OCI-LY1 (cell line): ENCODE measurements at regions not wholly inside any gene's neighbourhood (a gene's known extent, or its start where the extent isn't known, plus 50 kb on each side); places are given as distances from the start of the nearest gene placed in this dataset.

Source experiments
- H2AFZ ChIP-seq: fragments of 200-600 bp; sonication (generic), shearing (Covaris generic); 2 replicates; pipeline ENCODE4 v1.6.0; 2014; ENCODE audit warnings: antibody characterized with exemption, mild to moderate bottlenecking, low read length
- H3F3A ChIP-seq: fragments of 200-600 bp; sonication (generic), shearing (Covaris generic); 2 replicates; pipeline ENCODE4 v1.6.0; 2014; ENCODE audit warnings: mild to moderate bottlenecking, antibody characterized with exemption, low read length, moderate library complexity; ENCODE audit not compliant: insufficient read depth
- H3K27ac ChIP-seq: fragments of 200-600 bp; sonication (generic); 2 replicates; pipeline ENCODE4 v1.5.1; 2014; ENCODE audit warnings: low read length, mixed run types, mild to moderate bottlenecking, low read depth; ENCODE audit not compliant: poor library complexity, severe bottlenecking
- H3K27me3 ChIP-seq: fragments of 200-600 bp; sonication (generic); 2 replicates; pipeline ENCODE4 v1.6.0; 2014; ENCODE audit warnings: antibody characterized with exemption, mild to moderate bottlenecking, low read length, moderate library complexity; ENCODE audit not compliant: insufficient read depth
- H3K36me3 ChIP-seq: fragments of 200-600 bp; sonication (generic); 2 replicates; pipeline ENCODE4 v1.6.1; 2014; ENCODE audit warnings: mild to moderate bottlenecking, antibody characterized with exemption, low read length, moderate library complexity, mixed read lengths; ENCODE audit not compliant: insufficient read depth
- H3K4me1 ChIP-seq: fragments of 200-600 bp; sonication (generic); 2 replicates; pipeline ENCODE4 v1.5.1; 2014; ENCODE audit warnings: mild to moderate bottlenecking, low read length, moderate library complexity; ENCODE audit not compliant: insufficient read depth, severe bottlenecking
- H3K4me2 ChIP-seq: fragments of 200-600 bp; sonication (generic), shearing (Covaris generic); 2 replicates; pipeline ENCODE4 v1.6.1; 2014; ENCODE audit warnings: low read length
- H3K4me3 ChIP-seq: fragments of 200-600 bp; sonication (generic); 2 replicates; pipeline ENCODE4 v1.5.1; 2014; ENCODE audit warnings: low read length, low read depth, mild to moderate bottlenecking, mixed read lengths; ENCODE audit not compliant: poor library complexity, severe bottlenecking
- H3K79me2 ChIP-seq: fragments of 200-600 bp; shearing (Covaris generic); 2 replicates; pipeline ENCODE4 v1.6.1; 2016; ENCODE audit warnings: mixed run types, low read length, mixed read lengths; ENCODE audit not compliant: insufficient read depth
- H3K9ac ChIP-seq: fragments of 200-600 bp; sonication (generic), shearing (Covaris generic); 2 replicates; pipeline ENCODE4 v1.6.1; 2014; ENCODE audit warnings: mild to moderate bottlenecking, low read length, mixed read lengths
- H3K9me2 ChIP-seq: fragments of 200-600 bp; sonication (generic), shearing (Covaris generic); 2 replicates; pipeline ENCODE4 v1.6.1; 2014; ENCODE audit warnings: low read depth, mild to moderate bottlenecking, low read length, mixed read lengths
- H3K9me3 ChIP-seq: fragments of 200-600 bp; shearing (Covaris generic); 2 replicates; pipeline ENCODE4 v1.6.1; 2014; ENCODE audit warnings: low read length, mixed read lengths
- H4K20me1 ChIP-seq: fragments of 200-600 bp; sonication (generic), shearing (Covaris generic); 2 replicates; pipeline ENCODE4 v1.6.0; 2016; ENCODE audit warnings: mild to moderate bottlenecking, low read length; ENCODE audit not compliant: insufficient read depth
- EZH2 ChIP-seq: fragments of 200-600 bp; sonication (generic), shearing (Covaris generic); IDR thresholded peaks from 2 replicates; pipeline ENCODE4 v1.8.0; 2017; ENCODE audit warnings: borderline replicate concordance, mixed run types, mild to moderate bottlenecking, antibody characterized with exemption, low read length, moderate library complexity, mixed read lengths
- TF ChIP-seq, protein P1 (sequence below): fragments of 200-600 bp; sonication (generic), shearing (Covaris generic); IDR thresholded peaks from 2 replicates; pipeline ENCODE4 v1.5.1; 2017; ENCODE audit warnings: mild to moderate bottlenecking, antibody characterized with exemption, low read length, moderate library complexity, mixed read lengths

DNA sequence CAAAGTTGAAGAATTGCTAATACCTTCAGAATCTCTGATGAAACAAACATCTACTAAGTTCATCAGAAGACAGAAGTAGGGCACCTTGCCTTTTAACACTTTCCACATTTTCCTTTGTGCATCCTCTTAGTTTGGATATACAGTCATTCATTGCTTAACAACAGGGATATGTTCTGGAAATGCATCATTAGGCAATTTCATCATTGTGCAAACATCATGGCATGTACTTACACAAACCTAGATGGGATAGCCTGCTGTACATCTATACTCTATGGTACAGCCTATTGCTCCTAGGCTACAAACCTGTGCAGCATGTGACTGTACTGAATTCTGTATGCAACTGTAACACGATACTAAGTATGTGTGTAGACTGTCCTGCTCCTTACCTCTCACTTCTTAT is 169.8 kb downstream of the SUCLA2 start:
- Histone ChIP-seq H3K9ac (no peak overlapping the region), H3K36me3 (no peaks in the 10 kb centered on the region), H2AFZ (no peak overlapping the region), H3K27ac (no peak overlapping the region), H3K4me1 (no peaks in the 10 kb centered on the region), H3K9me2 (no peaks in the 10 kb centered on the region), H3K9me3 (no peaks in the 10 kb centered on the region), H3K79me2 (no peaks in the 10 kb centered on the region), H3F3A (no peaks in the 10 kb centered on the region), H3K4me3 (no peak overlapping the region), H3K27me3 (no peaks in the 10 kb centered on the region), H4K20me1 (no peaks in the 10 kb centered on the region), H3K4me2 (no peak overlapping the region)
- TF ChIP-seq, protein P1, sequence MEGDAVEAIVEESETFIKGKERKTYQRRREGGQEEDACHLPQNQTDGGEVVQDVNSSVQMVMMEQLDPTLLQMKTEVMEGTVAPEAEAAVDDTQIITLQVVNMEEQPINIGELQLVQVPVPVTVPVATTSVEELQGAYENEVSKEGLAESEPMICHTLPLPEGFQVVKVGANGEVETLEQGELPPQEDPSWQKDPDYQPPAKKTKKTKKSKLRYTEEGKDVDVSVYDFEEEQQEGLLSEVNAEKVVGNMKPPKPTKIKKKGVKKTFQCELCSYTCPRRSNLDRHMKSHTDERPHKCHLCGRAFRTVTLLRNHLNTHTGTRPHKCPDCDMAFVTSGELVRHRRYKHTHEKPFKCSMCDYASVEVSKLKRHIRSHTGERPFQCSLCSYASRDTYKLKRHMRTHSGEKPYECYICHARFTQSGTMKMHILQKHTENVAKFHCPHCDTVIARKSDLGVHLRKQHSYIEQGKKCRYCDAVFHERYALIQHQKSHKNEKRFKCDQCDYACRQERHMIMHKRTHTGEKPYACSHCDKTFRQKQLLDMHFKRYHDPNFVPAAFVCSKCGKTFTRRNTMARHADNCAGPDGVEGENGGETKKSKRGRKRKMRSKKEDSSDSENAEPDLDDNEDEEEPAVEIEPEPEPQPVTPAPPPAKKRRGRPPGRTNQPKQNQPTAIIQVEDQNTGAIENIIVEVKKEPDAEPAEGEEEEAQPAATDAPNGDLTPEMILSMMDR = no peak
- TF ChIP-seq EZH2 = no peak

DNA sequence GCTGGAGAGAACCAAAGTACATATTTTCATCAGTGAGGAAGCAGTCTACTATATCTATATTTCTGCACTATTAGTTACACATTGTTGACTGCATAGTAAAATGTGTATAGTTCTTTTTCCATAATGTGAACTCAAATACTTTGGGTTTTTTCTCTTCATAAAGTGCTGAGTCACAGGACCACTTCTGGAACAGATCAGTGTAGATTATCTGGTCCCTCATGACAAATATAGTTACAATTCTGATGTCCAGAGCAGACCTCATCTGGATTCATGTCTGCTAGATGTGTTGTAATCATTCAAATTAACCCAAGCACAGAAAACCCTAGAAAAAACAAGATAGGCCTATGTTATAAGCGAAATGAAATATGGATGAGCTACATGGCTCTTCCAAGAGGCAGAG is 171.4 kb downstream of the SUCLA2 start:
- no peaks in the 10 kb centered on the region for H3K4me1 ChIP-seq
- no peaks in the 10 kb centered on the region for H3K9me2 ChIP-seq
- no peaks in the 10 kb centered on the region for H3K79me2 ChIP-seq
- no peak overlapping the region for H2AFZ ChIP-seq
- no peak overlapping the region for H3K4me2 ChIP-seq
- H3K9me3 ChIP-seq = no peaks in the 10 kb centered on the region; the same call in 1 of the 2 replicates
- H3K36me3 ChIP-seq = no peaks in the 10 kb centered on the region
- no peak overlapping the region for H3K27ac ChIP-seq
- no peak for TF ChIP-seq EZH2
- TF ChIP-seq, protein P1 = no peak
- H3K27me3 ChIP-seq = no peaks in the 10 kb centered on the region
- H4K20me1 ChIP-seq = no peaks in the 10 kb centered on the region
- no peak overlapping the region for H3K4me3 ChIP-seq
- no peak overlapping the region for H3K9ac ChIP-seq
- H3F3A ChIP-seq = no peaks in the 10 kb centered on the region

DNA sequence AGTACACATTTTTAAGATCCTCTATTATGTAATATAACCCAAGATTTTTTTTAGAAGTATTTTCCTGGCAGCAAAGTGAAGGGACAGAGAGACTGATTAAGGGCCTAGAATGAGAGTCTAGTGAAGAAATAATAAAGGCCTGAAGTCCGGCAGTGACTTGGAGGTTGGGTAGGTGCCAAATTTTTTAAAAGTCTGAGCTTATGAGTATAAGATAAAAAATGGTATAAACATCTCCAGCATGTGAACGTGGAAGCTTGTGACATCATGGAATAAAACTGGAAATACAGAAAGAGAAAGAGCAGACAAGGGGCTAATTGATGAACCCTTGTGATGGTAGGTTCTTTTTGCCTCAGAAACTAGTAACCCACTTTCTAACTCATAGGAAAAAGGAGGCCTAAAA is 174.6 kb downstream of the SUCLA2 start:
- TF ChIP-seq, protein P1 = no peak
- TF ChIP-seq EZH2 = no peak
- H3K9me2 ChIP-seq = no peaks in the 10 kb centered on the region

More for the DNA sequence above, 174.6 kb downstream of the SUCLA2 start:
- no peaks in the 10 kb centered on the region for H3F3A ChIP-seq
- H3K36me3 ChIP-seq = no peaks in the 10 kb centered on the region
- H3K27ac ChIP-seq = no peak overlapping the region
- H3K4me1 ChIP-seq = no peaks in the 10 kb centered on the region
- no peaks in the 10 kb centered on the region for H3K79me2 ChIP-seq
- H3K9me3 ChIP-seq = no peaks in the 10 kb centered on the region; the same call in 1 of the 2 replicates
- H4K20me1 ChIP-seq = no peaks in the 10 kb centered on the region
- H3K4me2 ChIP-seq = no peak overlapping the region
- H2AFZ ChIP-seq = no peak overlapping the region
- no peaks in the 10 kb centered on the region for H3K27me3 ChIP-seq
- H3K4me3 ChIP-seq = no peak overlapping the region
- H3K9ac ChIP-seq = no peak overlapping the region
